IMR-90 (cell line): ENCODE measurements at regions not wholly inside any gene's neighbourhood (a gene's known extent, or its start where the extent isn't known, plus 50 kb on each side); places are given as distances from the start of the nearest gene placed in this dataset.

ENCODE experiments used
- ATAC-seq: fragments of 200-7000 bp; cut with Tn5 transposase; 2 replicates; pipeline ENCODE4 v1.9.1; 2020; ENCODE audit warnings: low read depth, mild to moderate bottlenecking, moderate library complexity
- BruUV-seq: library from RNA; stranded (reverse); fragments of 400-500 nt; replicated peaks from 2 replicates; lab custom pipeline; 2021; lab: Mats Ljungman, UMichigan
- CTCF ChIA-PET: fragments of 300-600 bp; formaldehyde crosslinking; extraction: SDS; loops from one replicate; lab custom pipeline; 2021; ENCODE audit warnings: antibody characterized with exemption; lab: Yijun Ruan, JAX
- POLR2A ChIA-PET: fragments of 300-600 bp; sonication (Branson Sonifier 250); formaldehyde crosslinking; loops from one replicate; lab custom pipeline; 2022; ENCODE audit warnings: antibody characterized with exemption; ENCODE audit not compliant: unreplicated experiment; lab: Charles Lee
- DNase-seq: peaks from one replicate; pipeline ENCODE4 v3.0.0; 2013
- H2AFZ ChIP-seq: replicated peaks from 2 replicates; pipeline ENCODE3; 2013; ENCODE audit warnings: low read length, mild to moderate bottlenecking; ENCODE audit not compliant: poor library complexity
- H2AK5ac ChIP-seq: 2 replicates; pipeline ENCODE4 v1.6.1; 2013; ENCODE audit warnings: low read depth, low read length, inconsistent platforms
- H2AK9ac ChIP-seq: replicated peaks from 2 replicates; pipeline ENCODE3; 2013; ENCODE audit warnings: mild to moderate bottlenecking, low read depth, low read length, moderate library complexity; ENCODE audit not compliant: poor library complexity
- H2BK120ac ChIP-seq: 2 replicates; pipeline ENCODE4 v1.6.1; 2013; ENCODE audit warnings: low read depth, low read length, inconsistent platforms
- H2BK15ac ChIP-seq: 3 replicates; pipeline ENCODE4 v1.6.1; 2013; ENCODE audit warnings: low read depth, low read length, inconsistent platforms
- H2BK20ac ChIP-seq: 2 replicates; pipeline ENCODE4 v1.6.1; 2013; ENCODE audit warnings: low read depth, mild to moderate bottlenecking, inconsistent platforms, low read length, moderate library complexity
- H2BK5ac ChIP-seq: 2 replicates; pipeline ENCODE4 v1.6.1; 2013; ENCODE audit warnings: mild to moderate bottlenecking, low read depth, low read length, inconsistent platforms; ENCODE audit not compliant: poor library complexity, severe bottlenecking
- H3K14ac ChIP-seq: replicated peaks from 2 replicates; pipeline ENCODE4 v1.6.1; 2013; ENCODE audit warnings: low read depth, low read length, inconsistent platforms
- H3K18ac ChIP-seq: 2 replicates; pipeline ENCODE4 v1.6.1; 2013; ENCODE audit warnings: low read depth, low read length, control low read depth
- H3K23ac ChIP-seq: 2 replicates; pipeline ENCODE4 v1.6.1; 2013; ENCODE audit warnings: low read depth, low read length, inconsistent platforms
- H3K27ac ChIP-seq: 2 replicates; pipeline ENCODE4 v1.5.1; 2013; ENCODE audit warnings: mild to moderate bottlenecking, control low read depth, low read length; ENCODE audit not compliant: insufficient read depth
- H3K27me3 ChIP-seq: 2 replicates; pipeline ENCODE4 v1.6.1; 2013; ENCODE audit warnings: low read length; ENCODE audit not compliant: control insufficient read depth, insufficient read depth
- H3K36me3 ChIP-seq: 2 replicates; pipeline ENCODE4 v1.6.1; 2013; ENCODE audit warnings: low read length, mixed read lengths; ENCODE audit not compliant: control insufficient read depth, insufficient read depth
- H3K4ac ChIP-seq: 2 replicates; pipeline ENCODE4 v1.6.1; 2013; ENCODE audit warnings: low read depth, low read length, inconsistent platforms
- H3K4me1 ChIP-seq: 2 replicates; pipeline ENCODE4 v1.6.1; 2013; ENCODE audit warnings: low read length, mixed read lengths; ENCODE audit not compliant: control insufficient read depth, insufficient read depth
- H3K4me2 ChIP-seq: 2 replicates; pipeline ENCODE4 v1.6.1; 2013; ENCODE audit warnings: low read depth, mild to moderate bottlenecking, control low read depth, low read length, moderate library complexity
- H3K4me3 ChIP-seq: 2 replicates; pipeline ENCODE4 v1.5.1; 2013; ENCODE audit warnings: low read depth, mild to moderate bottlenecking, control low read depth, low read length, moderate library complexity; ENCODE audit not compliant: insufficient read depth
- H3K56ac ChIP-seq: 2 replicates; pipeline ENCODE4 v1.6.1; 2013; ENCODE audit warnings: low read length, inconsistent platforms; ENCODE audit not compliant: insufficient read depth; ENCODE audit errors: extremely low read depth
- H3K79me1 ChIP-seq, 2 experiments: 2 replicates each; pipeline ENCODE4 v1.6.1; 2013; ENCODE audit warnings: low read length in 2 of 2, inconsistent platforms in 1 of 2, low read depth in 1 of 2
- H3K9ac ChIP-seq: 2 replicates; pipeline ENCODE4 v1.6.1; 2013; ENCODE audit warnings: low read depth, low read length, control low read depth
- H3K9me1 ChIP-seq: 2 replicates; pipeline ENCODE4 v1.6.1; 2013; ENCODE audit warnings: low read length, inconsistent platforms; ENCODE audit not compliant: insufficient read depth
- H3K9me3 ChIP-seq: 2 replicates; pipeline ENCODE4 v1.6.1; 2013; ENCODE audit warnings: low read length; ENCODE audit not compliant: control insufficient read depth, insufficient read depth
- H4K20me1 ChIP-seq: 2 replicates; pipeline ENCODE4 v1.6.1; 2013; ENCODE audit warnings: low read length, inconsistent platforms; ENCODE audit not compliant: insufficient read depth
- H4K5ac ChIP-seq: 2 replicates; pipeline ENCODE4 v1.6.1; 2013; ENCODE audit warnings: mild to moderate bottlenecking, low read depth, low read length, control low read depth
- H4K8ac ChIP-seq, 2 experiments: 2 replicates each; pipeline ENCODE4 v1.6.1; 2013; ENCODE audit warnings: low read depth in 2 of 2, low read length in 2 of 2, control low read depth in 1 of 2, inconsistent platforms in 1 of 2
- H4K91ac ChIP-seq: 2 replicates; pipeline ENCODE4 v1.6.1; 2013; ENCODE audit warnings: low read depth, low read length, inconsistent platforms; ENCODE audit not compliant: insufficient read depth
- BHLHE40 ChIP-seq: fragments of 150-350 bp; IDR thresholded peaks from 2 replicates; pipeline ENCODE4 v1.6.1; 2016; ENCODE audit warnings: mild to moderate bottlenecking, low read depth, low read length
- CEBPB ChIP-seq: IDR thresholded peaks from 2 replicates; pipeline ENCODE4 v1.6.1; 2012; ENCODE audit warnings: low read depth, low read length, improper control_type of control experiment
- CHD1 ChIP-seq: IDR thresholded peaks from 2 replicates; pipeline ENCODE4 v1.6.1; 2012; ENCODE audit warnings: low read depth, low read length, improper control_type of control experiment
- FOS ChIP-seq: fragments of 150-350 bp; IDR thresholded peaks from 2 replicates; pipeline ENCODE4 v1.6.1; 2016; ENCODE audit warnings: low read depth, low read length
- MAFK ChIP-seq: IDR thresholded peaks from 2 replicates; pipeline ENCODE4 v1.6.1; 2012; ENCODE audit warnings: low read depth, low read length, improper control_type of control experiment
- MAZ ChIP-seq: IDR thresholded peaks from 2 replicates; pipeline ENCODE4 v1.6.1; 2012; ENCODE audit warnings: low read depth, mild to moderate bottlenecking, low read length, improper control_type of control experiment, moderate library complexity, borderline replicate concordance
- MXI1 ChIP-seq: IDR thresholded peaks from 2 replicates; pipeline ENCODE4 v1.6.1; 2012; ENCODE audit warnings: low read depth, mild to moderate bottlenecking, low read length, moderate library complexity, borderline replicate concordance
- NFE2L2 ChIP-seq: fragments of 150-350 bp; IDR thresholded peaks from 2 replicates; pipeline ENCODE4 v1.6.1; 2016; ENCODE audit warnings: low read depth, mild to moderate bottlenecking, low read length
- POLR2A ChIP-seq: IDR thresholded peaks from 2 replicates; pipeline ENCODE4 v1.6.1; 2012; ENCODE audit warnings: mild to moderate bottlenecking, low read depth, low read length
- RAD21 ChIP-seq: IDR thresholded peaks from 2 replicates; pipeline ENCODE4 v1.6.1; 2012; ENCODE audit warnings: low read length, improper control_type of control experiment
- RCOR1 ChIP-seq: IDR thresholded peaks from 2 replicates; pipeline ENCODE4 v1.6.1; 2012; ENCODE audit warnings: mild to moderate bottlenecking, low read length, improper control_type of control experiment; ENCODE audit not compliant: insufficient replicate concordance
- RFX5 ChIP-seq: IDR thresholded peaks from 2 replicates; pipeline ENCODE4 v1.8.0; 2012; ENCODE audit warnings: low read depth, mild to moderate bottlenecking, low read length, moderate library complexity
- SMC3 ChIP-seq: fragments of 150-350 bp; IDR thresholded peaks from 2 replicates; pipeline ENCODE4 v1.6.1; 2016; ENCODE audit warnings: low read depth, mild to moderate bottlenecking, antibody characterized with exemption, low read length, moderate library complexity
- WGBS, 2 experiments: methylation state at CpG; one replicate each; pipeline versions ENCODE4 v1.1.5 to v1.1.7; 2013; ENCODE audit warnings: missing lambda C conversion rate in 2 of 2; ENCODE audit not compliant: insufficient read length in 1 of 2; ENCODE audit errors: extremely low coverage in 2 of 2; 5-methylcytosine and 5-hydroxymethylcytosine counted together
- dilution Hi-C: fragments of 300-500 bp; cut with HindIII; formaldehyde crosslinking; loops from one replicate; pipeline ENCODE4 v1.14.3; 2018; ENCODE audit warnings: low sequenced_read_pairs; ENCODE audit not compliant: unreplicated experiment
- in situ Hi-C: fragments of 300-500 bp; cut with MboI; formaldehyde crosslinking; loops from 3 replicates; pipeline ENCODE4 v1.14.3; 2019; ENCODE audit warnings: low sequenced_read_pairs, inconsistent platforms, mixed read lengths
- intact Hi-C: fragments of 100-400 bp; cut with micrococcal nuclease; formaldehyde crosslinking; loops from 2 replicates; pipeline ENCODE4 v1.10.0; 2022
- TF ChIP-seq, protein P1 (sequence below): conservative IDR thresholded peaks from 2 replicates; pipeline ENCODE4 v1.5.1; 2012; ENCODE audit warnings: mild to moderate bottlenecking, low read depth, low read length, improper control_type of control experiment
- TF ChIP-seq, protein P2 (sequence below): fragments of 150-350 bp; IDR thresholded peaks from 2 replicates; pipeline ENCODE4 v1.6.1; 2017; ENCODE audit warnings: mild to moderate bottlenecking, antibody characterized with exemption, low read length, low read depth
- TF ChIP-seq, protein P3 (sequence below): fragments of 150-350 bp; IDR thresholded peaks from 2 replicates; pipeline ENCODE4 v1.6.1; 2016; ENCODE audit warnings: low read depth, mild to moderate bottlenecking, low read length, moderate library complexity, borderline replicate concordance

DNA sequence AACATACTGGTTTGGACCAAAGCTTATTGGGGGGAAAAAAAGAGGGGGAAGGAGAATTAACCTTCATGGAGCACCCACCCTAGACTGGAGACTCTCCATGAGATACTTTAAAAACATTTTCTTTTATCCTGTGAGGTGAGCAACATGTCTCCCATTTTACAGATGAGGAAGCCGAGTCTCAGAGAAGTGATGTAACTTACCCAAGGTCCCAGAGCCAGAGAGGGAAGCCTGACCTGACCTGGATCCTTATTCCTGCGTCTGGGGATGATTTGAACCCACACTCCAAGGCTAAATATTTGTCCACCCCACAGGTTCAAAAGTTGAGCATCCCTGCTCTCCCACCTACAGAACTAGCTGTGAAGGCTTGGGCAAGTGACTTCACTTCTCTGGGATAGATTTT, 137.9 kb upstream of the JUN start:
- H3K18ac ChIP-seq: no peak overlapping the region
- dilution Hi-C loops (no loop called here), intact Hi-C loops (no loop called here), in situ Hi-C loops (no loop called here)
- ChIA-PET CTCF (interaction anchor here (1.1 kb wide), 1 partner anchor 8 kb away, joined by 3 read pairs; no protein-coding TSS in a partner anchor), POLR2A (no interaction called here)
- no peak overlapping the region for H3K9ac ChIP-seq
- H3K27me3 ChIP-seq: no peaks in the 10 kb centered on the region
- H3K27ac ChIP-seq: no peak overlapping the region
- peak overlapping the region; percentile 32; the same call in 1 of the 2 replicates for H3K4ac ChIP-seq
- no peak overlapping the region for H2BK15ac ChIP-seq
- no peak overlapping the region for H2AFZ ChIP-seq
- no peak overlapping the region for H3K4me3 ChIP-seq
- no peak overlapping the region for H2BK5ac ChIP-seq
- TF ChIP-seq MAFK (no peak), POLR2A (no peak), NFE2L2 (no peak), RCOR1 (no peak), BHLHE40 (no peak), MXI1 (no peak), MAZ (no peak), SMC3 (no peak), CHD1 (no peak), RAD21 (no peak), RFX5 (no peak), FOS (no peak), CEBPB (no peak)
- TF ChIP-seq, protein P1, sequence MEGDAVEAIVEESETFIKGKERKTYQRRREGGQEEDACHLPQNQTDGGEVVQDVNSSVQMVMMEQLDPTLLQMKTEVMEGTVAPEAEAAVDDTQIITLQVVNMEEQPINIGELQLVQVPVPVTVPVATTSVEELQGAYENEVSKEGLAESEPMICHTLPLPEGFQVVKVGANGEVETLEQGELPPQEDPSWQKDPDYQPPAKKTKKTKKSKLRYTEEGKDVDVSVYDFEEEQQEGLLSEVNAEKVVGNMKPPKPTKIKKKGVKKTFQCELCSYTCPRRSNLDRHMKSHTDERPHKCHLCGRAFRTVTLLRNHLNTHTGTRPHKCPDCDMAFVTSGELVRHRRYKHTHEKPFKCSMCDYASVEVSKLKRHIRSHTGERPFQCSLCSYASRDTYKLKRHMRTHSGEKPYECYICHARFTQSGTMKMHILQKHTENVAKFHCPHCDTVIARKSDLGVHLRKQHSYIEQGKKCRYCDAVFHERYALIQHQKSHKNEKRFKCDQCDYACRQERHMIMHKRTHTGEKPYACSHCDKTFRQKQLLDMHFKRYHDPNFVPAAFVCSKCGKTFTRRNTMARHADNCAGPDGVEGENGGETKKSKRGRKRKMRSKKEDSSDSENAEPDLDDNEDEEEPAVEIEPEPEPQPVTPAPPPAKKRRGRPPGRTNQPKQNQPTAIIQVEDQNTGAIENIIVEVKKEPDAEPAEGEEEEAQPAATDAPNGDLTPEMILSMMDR: no peak
- TF ChIP-seq, protein P2, sequence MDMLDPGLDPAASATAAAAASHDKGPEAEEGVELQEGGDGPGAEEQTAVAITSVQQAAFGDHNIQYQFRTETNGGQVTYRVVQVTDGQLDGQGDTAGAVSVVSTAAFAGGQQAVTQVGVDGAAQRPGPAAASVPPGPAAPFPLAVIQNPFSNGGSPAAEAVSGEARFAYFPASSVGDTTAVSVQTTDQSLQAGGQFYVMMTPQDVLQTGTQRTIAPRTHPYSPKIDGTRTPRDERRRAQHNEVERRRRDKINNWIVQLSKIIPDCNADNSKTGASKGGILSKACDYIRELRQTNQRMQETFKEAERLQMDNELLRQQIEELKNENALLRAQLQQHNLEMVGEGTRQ: no peak
- TF ChIP-seq, protein P3, sequence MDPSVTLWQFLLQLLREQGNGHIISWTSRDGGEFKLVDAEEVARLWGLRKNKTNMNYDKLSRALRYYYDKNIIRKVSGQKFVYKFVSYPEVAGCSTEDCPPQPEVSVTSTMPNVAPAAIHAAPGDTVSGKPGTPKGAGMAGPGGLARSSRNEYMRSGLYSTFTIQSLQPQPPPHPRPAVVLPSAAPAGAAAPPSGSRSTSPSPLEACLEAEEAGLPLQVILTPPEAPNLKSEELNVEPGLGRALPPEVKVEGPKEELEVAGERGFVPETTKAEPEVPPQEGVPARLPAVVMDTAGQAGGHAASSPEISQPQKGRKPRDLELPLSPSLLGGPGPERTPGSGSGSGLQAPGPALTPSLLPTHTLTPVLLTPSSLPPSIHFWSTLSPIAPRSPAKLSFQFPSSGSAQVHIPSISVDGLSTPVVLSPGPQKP: no peak
- H4K20me1 ChIP-seq: no peaks in the 10 kb centered on the region
- DNase-seq (no peak), ATAC-seq (no peak)
- no peak overlapping the region for H3K4me2 ChIP-seq
- peaks cover 2% of the 10 kb centered on the region; the same call in 1 of the 2 replicates for H3K4me1 ChIP-seq
- no peak overlapping the region for H2BK120ac ChIP-seq
- no peaks in the 10 kb centered on the region for H3K9me3 ChIP-seq
- H3K23ac ChIP-seq: no peak overlapping the region
- H4K91ac ChIP-seq: no peak overlapping the region
- H4K5ac ChIP-seq: no peak overlapping the region
- no peak overlapping the region for H2BK20ac ChIP-seq
- no peaks in the 10 kb centered on the region for H3K79me1 ChIP-seq
- H3K9me1 ChIP-seq: peaks cover 4% of the 10 kb centered on the region; the same call in 1 of the 2 replicates
- no peak overlapping the region for H3K14ac ChIP-seq
- BruUV-seq: no TSS peak
- H2AK9ac ChIP-seq: no peak overlapping the region
- no peaks in the 10 kb centered on the region for H3K36me3 ChIP-seq
- H2AK5ac ChIP-seq: no peak overlapping the region
- no peak overlapping the region for H4K8ac ChIP-seq
- no peak overlapping the region for H3K56ac ChIP-seq
- WGBS, 2 experiments: 86% methylated on average over 1 of the region's 2 CpGs; no CpG with 5 or more reads in 1 of the 2 experiments
